KMS-11 (cell line): ENCODE measurements at regions not wholly inside any gene's neighbourhood (a gene's known extent, or its start where the extent isn't known, plus 50 kb on each side); places are given as distances from the start of the nearest gene placed in this dataset.

Source experiments
- H2AFZ ChIP-seq: fragments of 200-600 bp; sonication (generic); 2 replicates; pipeline ENCODE4 v1.6.1; 2016; ENCODE audit warnings: antibody characterized with exemption, mixed run types, low read depth
- H3K27ac ChIP-seq: fragments of 200-600 bp; sonication (generic); 2 replicates; pipeline ENCODE4 v1.6.1; 2016; ENCODE audit warnings: mild to moderate bottlenecking, mixed run types
- H3K27me3 ChIP-seq: fragments of 200-600 bp; sonication (generic); 2 replicates; pipeline ENCODE4 v1.6.1; 2017; ENCODE audit warnings: mild to moderate bottlenecking, low read depth, mixed run types, moderate library complexity; ENCODE audit not compliant: insufficient read depth
- H3K36me3 ChIP-seq: fragments of 200-600 bp; sonication (generic); 2 replicates; pipeline ENCODE4 v1.6.1; 2017; ENCODE audit warnings: mild to moderate bottlenecking, mixed run types; ENCODE audit not compliant: insufficient read depth
- H3K4me1 ChIP-seq: fragments of 200-600 bp; sonication (generic); 2 replicates; pipeline ENCODE4 v1.6.1; 2016; ENCODE audit warnings: mild to moderate bottlenecking, low read depth, mixed run types; ENCODE audit not compliant: poor library complexity, severe bottlenecking
- H3K4me2 ChIP-seq: fragments of 200-600 bp; sonication (generic); 2 replicates; pipeline ENCODE4 v1.7.0; 2016; ENCODE audit warnings: mild to moderate bottlenecking, mixed run types
- H3K4me3 ChIP-seq: fragments of 200-600 bp; sonication (generic); IDR thresholded peaks from 2 replicates; pipeline ENCODE4 v1.6.1; 2017; ENCODE audit warnings: low read depth, low read length, mixed read lengths; ENCODE audit not compliant: insufficient read depth
- H3K79me2 ChIP-seq: fragments of 200-600 bp; sonication (generic); 2 replicates; pipeline ENCODE4 v1.6.1; 2016; ENCODE audit warnings: low read depth, mixed run types; ENCODE audit not compliant: insufficient read depth
- H3K9ac ChIP-seq: fragments of 200-600 bp; sonication (generic); 2 replicates; pipeline ENCODE4 v1.6.1; 2016; ENCODE audit warnings: mild to moderate bottlenecking, mixed run types
- H4K20me1 ChIP-seq: fragments of 200-600 bp; sonication (generic); 2 replicates; pipeline ENCODE4 v1.6.1; 2016; ENCODE audit warnings: mild to moderate bottlenecking, mixed run types; ENCODE audit not compliant: insufficient read depth
- CTCF ChIP-seq: fragments of 200-600 bp; sonication (generic); conservative IDR thresholded peaks from 2 replicates; pipeline ENCODE4 v1.6.1; 2017; ENCODE audit warnings: low read depth, mild to moderate bottlenecking, antibody characterized with exemption, low read length, moderate library complexity, mixed read lengths

GRCh38 chr2:228649447-228649846, 468.0 kb upstream of the SPHKAP start:
- no peak overlapping the region for H2AFZ ChIP-seq
- TF ChIP-seq CTCF: no peak
- H4K20me1 ChIP-seq: no peaks in the 10 kb centered on the region
- no peak overlapping the region for H3K27ac ChIP-seq
- H3K27me3 ChIP-seq: no peaks in the 10 kb centered on the region
- no peak overlapping the region for H3K4me2 ChIP-seq
- no peaks in the 10 kb centered on the region for H3K36me3 ChIP-seq
- no peaks in the 10 kb centered on the region for H3K79me2 ChIP-seq
- no peak overlapping the region for H3K9ac ChIP-seq
- H3K4me1 ChIP-seq: no peaks in the 10 kb centered on the region
- H3K4me3 ChIP-seq: no peak overlapping the region

GRCh38 chr2:228648541-228648940, 467.1 kb upstream of the SPHKAP start:
- Histone ChIP-seq H3K27me3 (no peaks in the 10 kb centered on the region), H3K4me3 (no peak overlapping the region), H3K4me2 (no peak overlapping the region), H4K20me1 (no peaks in the 10 kb centered on the region), H3K36me3 (no peaks in the 10 kb centered on the region), H3K9ac (no peak overlapping the region), H3K79me2 (no peaks in the 10 kb centered on the region), H3K4me1 (no peaks in the 10 kb centered on the region), H2AFZ (no peak overlapping the region), H3K27ac (no peak overlapping the region)
- no peak for TF ChIP-seq CTCF

- Histone ChIP-seq H3K4me1 (no peaks in the 10 kb centered on the region), H3K27ac (no peak overlapping the region), H2AFZ (no peak overlapping the region), H4K20me1 (no peaks in the 10 kb centered on the region), H3K4me2 (no peak overlapping the region), H3K4me3 (no peak overlapping the region), H3K27me3 (no peaks in the 10 kb centered on the region), H3K36me3 (no peaks in the 10 kb centered on the region), H3K9ac (no peak overlapping the region), H3K79me2 (no peaks in the 10 kb centered on the region)
- no peak for TF ChIP-seq CTCF
These were observed 464.6 kb upstream of the SPHKAP start for GRCh38 chr2:228646061-228646460.

GRCh38 chr2:228644199-228644598, 462.7 kb upstream of the SPHKAP start:
- H3K36me3 ChIP-seq: no peaks in the 10 kb centered on the region
- no peaks in the 10 kb centered on the region for H3K27me3 ChIP-seq
- no peaks in the 10 kb centered on the region for H3K4me1 ChIP-seq
- no peak overlapping the region for H2AFZ ChIP-seq
- H3K79me2 ChIP-seq: no peaks in the 10 kb centered on the region
- H3K9ac ChIP-seq: no peak overlapping the region
- no peaks in the 10 kb centered on the region for H4K20me1 ChIP-seq
- no peak for TF ChIP-seq CTCF
- H3K4me3 ChIP-seq: no peak overlapping the region
- H3K4me2 ChIP-seq: no peak overlapping the region
- no peak overlapping the region for H3K27ac ChIP-seq

- Histone ChIP-seq H4K20me1 (no peaks in the 10 kb centered on the region), H3K36me3 (no peaks in the 10 kb centered on the region), H3K4me1 (no peaks in the 10 kb centered on the region), H3K4me3 (no peak overlapping the region), H2AFZ (no peak overlapping the region), H3K9ac (no peak overlapping the region), H3K27ac (no peak overlapping the region), H3K27me3 (no peaks in the 10 kb centered on the region), H3K79me2 (no peaks in the 10 kb centered on the region), H3K4me2 (no peak overlapping the region)
- TF ChIP-seq CTCF: no peak
These were observed 461.4 kb upstream of the SPHKAP start for GRCh38 chr2:228642861-228643260.
